ENCODE measurements at regions not wholly inside any gene's neighbourhood (a gene's known extent, or its start where the extent isn't known, plus 50 kb on each side); places are given as distances from the start of the nearest gene placed in this dataset.

DNA sequence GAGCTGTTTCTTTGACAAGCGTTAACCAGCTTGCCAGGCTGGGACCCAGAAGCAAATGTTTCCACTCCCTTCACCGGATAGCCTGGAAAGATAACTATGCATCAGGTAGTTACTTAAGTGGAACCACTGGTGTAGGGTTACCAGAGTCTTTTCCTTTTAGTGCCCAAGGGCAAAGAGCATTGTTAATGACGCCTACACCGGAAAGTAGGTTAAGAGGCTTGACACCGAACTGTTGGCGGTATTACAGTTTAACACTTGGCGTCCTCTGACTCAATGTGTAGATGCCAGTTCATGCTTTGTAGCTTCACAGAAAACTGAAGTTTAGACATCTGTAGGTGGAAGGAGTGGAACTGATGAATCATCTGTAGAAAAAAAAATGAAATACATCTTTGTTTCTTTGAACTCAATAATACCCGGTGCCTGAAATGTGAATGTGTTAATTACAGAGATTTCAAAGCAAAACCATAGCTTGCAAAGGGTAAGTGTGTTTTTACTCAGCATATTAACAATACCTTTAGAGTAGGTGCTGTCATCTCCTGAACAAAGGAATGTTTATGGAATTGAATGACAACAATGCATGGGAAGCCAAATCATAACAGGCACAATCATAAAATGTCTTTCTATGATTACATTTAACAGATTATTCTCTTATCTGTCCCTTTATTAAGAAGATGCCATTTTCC lies 426.7 kb upstream of the SALL1 start:
- TF ChIP-seq POLR2A (IDR thresholded peaks at IDR 0.05; ENCODE audit: low read depth, low read length) (no peak), POLR2AphosphoS5 (IDR thresholded peaks at IDR 0.05; ENCODE audit: low read depth, low read length) (no peak)

Measured in GM12892 (cell line).